Body of pancreas (tissue), 4 donors: ENCODE measurements at regions not wholly inside any gene's neighbourhood (a gene's known extent, or its start where the extent isn't known, plus 50 kb on each side); places are given as distances from the start of the nearest gene placed in this dataset.

Experiments used
- ATAC-seq: fragments of 150-250 bp; one replicate; pipeline ENCODE4 v1.9.1; 2016
- DNase-seq, 4 donors: peaks; one replicate each; pipeline ENCODE4 v3.0.0-alpha.2; 2019
- H3K27ac ChIP-seq, 4 donors: fragments of 200-600 bp; sonication (generic); 1 replicate in 3 of 4; 2 replicates in 1 of 4; pipeline versions ENCODE4 v1.5.1 to v1.6.1; 2016 to 2019; ENCODE audit warnings: mild to moderate bottlenecking in 1 of 4, mixed read lengths in 1 of 4, moderate library complexity in 1 of 4
- H3K27me3 ChIP-seq, 2 donors: fragments of 200-600 bp; sonication (generic); one replicate each; pipeline ENCODE4 v1.6.0; 2016; ENCODE audit warnings: mild to moderate bottlenecking in 1 of 2
- H3K36me3 ChIP-seq, 2 donors: fragments of 200-600 bp; sonication (generic); replicated peaks in 1 of 2; 2 replicates each; pipeline ENCODE4 v1.5.1; 2016; ENCODE audit warnings: low read depth in 2 of 2; ENCODE audit not compliant: insufficient read depth in 1 of 2
- H3K4me1 ChIP-seq: fragments of 200-600 bp; sonication (generic); one replicate; pipeline ENCODE4 v1.6.0; 2016
- H3K4me3 ChIP-seq, 2 donors: fragments of 200-600 bp; sonication (generic); 1 replicate in 1 of 2; 2 replicates in 1 of 2; pipeline ENCODE4 v1.5.1; 2016 to 2019
- H3K9me3 ChIP-seq, 3 donors: fragments of 200-600 bp; sonication (generic); 1 replicate in 2 of 3; 2 replicates in 1 of 3; pipeline ENCODE4 v1.5.1; 2016
- CTCF ChIP-seq, 7 experiments: fragments of 450-650 bp in 4 of 7; fragments of 200-600 bp in 3 of 7; sonication (generic) in 3 of 7; IDR thresholded peaks; one replicate each; pipeline ENCODE4 v1.5.1; 2016 to 2019; ENCODE audit warnings: antibody characterized with exemption in 7 of 7
- POLR2A ChIP-seq, 3 donors: fragments of 450-650 bp; IDR thresholded peaks; one replicate each; pipeline ENCODE4 v1.6.1; 2016; ENCODE audit warnings: antibody characterized with exemption in 3 of 3, mild to moderate bottlenecking in 2 of 3
- WGBS, 2 donors: methylation state at CpG; one replicate each; pipeline ENCODE4 v1.1.5; 2017; 5-methylcytosine and 5-hydroxymethylcytosine counted together
- intact Hi-C: fragments of 100-400 bp; cut with DNase I; formaldehyde crosslinking; loops from one replicate; pipeline ENCODE4 v1.15.1; 2023

- intact Hi-C loops, result no loop called here
- ATAC-seq, result peak; percentile 56
Measured at GRCh38 chr4:188428935-188429334, 289.7 kb downstream of the TRIML1 start.

GRCh38 chr4:188429965-188430364 lies 290.7 kb downstream of the TRIML1 start:
- TF ChIP-seq POLR2A (IDR thresholded peaks at IDR 0.05), result no peak
- TF ChIP-seq CTCF (IDR thresholded peaks at IDR 0.05), result no peak
- peaks cover 6% of the 10 kb centered on the region for H3K4me1 ChIP-seq
- no peaks in the 10 kb centered on the region for H3K27me3 ChIP-seq
- H3K9me3 ChIP-seq, result no peaks in the 10 kb centered on the region
- 48 to 65% methylated on average over 5 of the region's 5 CpGs for WGBS, 2 donors
- no peak for ATAC-seq
- H3K36me3 ChIP-seq, result no peaks in the 10 kb centered on the region
- intact Hi-C loops, result no loop called here
- no peak overlapping the region for H3K4me3 ChIP-seq
- no peak overlapping the region for H3K27ac ChIP-seq
- DNase-seq, result no peak

More at GRCh38 chr4:188428935-188429334, 289.7 kb downstream of the TRIML1 start:
- Histone ChIP-seq H3K9me3 (no peaks in the 10 kb centered on the region), H3K4me3 (no peak overlapping the region), H3K27ac (no peak overlapping the region), H3K27me3 (no peaks in the 10 kb centered on the region), H3K36me3 (no peaks in the 10 kb centered on the region), H3K4me1 (peaks cover 6% of the 10 kb centered on the region)
- 2 to 3% methylated on average over 6 of the region's 6 CpGs for WGBS, 2 donors
- TF ChIP-seq CTCF (IDR thresholded peaks at IDR 0.05), result no peak
- TF ChIP-seq POLR2A (IDR thresholded peaks at IDR 0.05), result no peak
- DNase-seq, result peak; percentile 17 to 42 (median 33)

GRCh38 chr4:188430384-188430783 lies 291.1 kb downstream of the TRIML1 start:
- TF ChIP-seq CTCF (IDR thresholded peaks at IDR 0.05) (no peak), POLR2A (IDR thresholded peaks at IDR 0.05) (no peak)
- WGBS, 2 donors, result 14 to 20% methylated on average over 2 of the region's 2 CpGs
- intact Hi-C loops, result no loop called here
- Histone ChIP-seq H3K4me1 (peaks cover 6% of the 10 kb centered on the region), H3K9me3 (no peaks in the 10 kb centered on the region), H3K36me3 (no peaks in the 10 kb centered on the region), H3K4me3 (no peak overlapping the region), H3K27ac (no peak overlapping the region), H3K27me3 (no peaks in the 10 kb centered on the region)
- ATAC-seq (no peak), DNase-seq (no peak)

- WGBS, 2 donors, result 79 to 80% methylated on average over 7 of the region's 7 CpGs
Measured at GRCh38 chr4:188432328-188432727, 293.1 kb downstream of the TRIML1 start.

More at GRCh38 chr4:188432328-188432727, 293.1 kb downstream of the TRIML1 start:
- intact Hi-C loops, result no loop called here
- DNase-seq (no peak), ATAC-seq (no peak)
- TF ChIP-seq CTCF (IDR thresholded peaks at IDR 0.05), result no peak
- no peak for TF ChIP-seq POLR2A (IDR thresholded peaks at IDR 0.05)
- no peaks in the 10 kb centered on the region for H3K9me3 ChIP-seq
- H3K27me3 ChIP-seq, result no peaks in the 10 kb centered on the region
- no peak overlapping the region for H3K27ac ChIP-seq
- no peak overlapping the region for H3K4me3 ChIP-seq
- peaks cover 6% of the 10 kb centered on the region for H3K4me1 ChIP-seq
- H3K36me3 ChIP-seq, result no peaks in the 10 kb centered on the region
